ENCODE measurements at regions not wholly inside any gene's neighbourhood (a gene's known extent, or its start where the extent isn't known, plus 50 kb on each side); places are given as distances from the start of the nearest gene placed in this dataset.
"Not testable (repeated sequence)": the region's sequence is repeated elsewhere in the genome, so short reads cannot be mapped to it uniquely, and the experiment has no call there.

DNA sequence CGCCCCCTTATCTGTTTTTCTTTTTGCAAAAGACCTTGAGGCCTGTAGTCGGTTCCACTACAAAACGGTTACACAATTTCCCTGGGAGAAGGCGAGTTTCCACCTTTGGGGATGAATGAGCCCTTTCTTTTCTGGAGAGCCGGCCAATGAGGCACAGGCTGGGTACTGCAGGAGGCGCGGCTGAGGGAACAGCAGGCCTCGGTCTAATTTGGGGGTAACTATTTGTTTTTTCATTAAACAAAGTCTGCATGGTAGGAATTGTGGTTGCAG lies 129.2 kb downstream of the MYCN start:
- DNase-seq (ENCODE audit: low read depth in 3 of 3), result no peak

DNA sequence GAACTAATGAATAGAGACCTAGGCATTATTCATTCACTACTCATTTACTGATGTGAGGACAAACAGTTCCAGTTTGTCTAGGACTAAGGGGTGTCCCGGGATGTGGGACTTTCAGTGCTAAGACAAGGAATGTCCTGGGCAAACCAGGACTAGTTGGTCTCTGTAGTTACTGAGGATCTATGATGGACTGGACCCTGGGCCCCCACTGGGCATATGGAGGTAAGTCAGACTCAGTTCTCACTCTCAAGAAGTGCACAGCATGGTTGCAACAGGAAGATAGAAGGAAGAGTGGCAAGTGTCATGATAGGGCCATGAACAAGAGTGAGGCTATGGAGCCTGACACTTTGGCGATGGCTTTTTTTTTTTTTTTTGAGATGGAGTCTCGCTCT lies 128.2 kb downstream of the MYCN start:
- no peak for DNase-seq (ENCODE audit: low read depth in 3 of 3)

GRCh38 chr2:16067866-16068551 lies 127.7 kb downstream of the MYCN start:
- DNase-seq (ENCODE audit: low read depth in 3 of 3), result no peak

- no peak for DNase-seq (ENCODE audit: low read depth in 3 of 3)
These were observed 127.1 kb downstream of the MYCN start for GRCh38 chr2:16067444-16067843.

GRCh38 chr2:16067037-16067406 lies 126.7 kb downstream of the MYCN start:
- DNase-seq (ENCODE audit: low read depth in 3 of 3), result no peak

DNA sequence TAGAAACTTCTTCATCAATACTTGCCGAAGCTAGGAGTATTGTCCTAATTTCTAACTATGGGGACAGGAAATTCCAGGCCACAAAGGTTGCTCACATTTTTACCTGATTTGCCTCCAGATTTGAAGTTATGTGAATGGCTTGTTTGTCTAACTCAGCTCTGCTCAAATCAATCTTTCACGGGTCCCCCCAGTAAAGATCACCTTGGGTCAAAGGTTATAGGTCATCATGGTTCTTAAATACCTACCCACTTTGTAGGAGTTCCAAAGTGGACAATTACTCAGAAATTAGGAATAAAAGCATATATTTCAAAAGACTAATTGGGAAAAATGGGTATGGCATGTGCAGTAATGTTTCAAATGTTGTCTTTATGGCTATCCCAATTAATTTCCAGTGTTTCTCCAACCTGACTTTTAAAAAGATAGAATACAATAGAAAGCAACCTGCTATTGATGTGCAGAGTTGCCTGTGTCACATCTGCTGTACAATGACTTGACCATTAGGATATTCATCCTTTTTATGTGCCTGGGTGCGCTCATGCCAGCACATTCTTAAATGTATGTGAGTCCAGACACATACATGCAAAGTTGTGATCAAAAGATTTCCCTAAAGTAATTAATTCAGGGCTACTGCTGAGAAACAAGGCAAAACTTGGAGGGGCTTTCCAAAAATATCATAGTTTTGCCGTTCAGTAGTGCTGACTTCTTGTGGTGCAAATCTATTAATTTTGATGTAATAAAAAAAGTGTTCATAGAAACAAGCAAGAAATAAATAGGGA lies 126.1 kb downstream of the MYCN start:
- DNase-seq (ENCODE audit: low read depth in 3 of 3), result no peak

DNA sequence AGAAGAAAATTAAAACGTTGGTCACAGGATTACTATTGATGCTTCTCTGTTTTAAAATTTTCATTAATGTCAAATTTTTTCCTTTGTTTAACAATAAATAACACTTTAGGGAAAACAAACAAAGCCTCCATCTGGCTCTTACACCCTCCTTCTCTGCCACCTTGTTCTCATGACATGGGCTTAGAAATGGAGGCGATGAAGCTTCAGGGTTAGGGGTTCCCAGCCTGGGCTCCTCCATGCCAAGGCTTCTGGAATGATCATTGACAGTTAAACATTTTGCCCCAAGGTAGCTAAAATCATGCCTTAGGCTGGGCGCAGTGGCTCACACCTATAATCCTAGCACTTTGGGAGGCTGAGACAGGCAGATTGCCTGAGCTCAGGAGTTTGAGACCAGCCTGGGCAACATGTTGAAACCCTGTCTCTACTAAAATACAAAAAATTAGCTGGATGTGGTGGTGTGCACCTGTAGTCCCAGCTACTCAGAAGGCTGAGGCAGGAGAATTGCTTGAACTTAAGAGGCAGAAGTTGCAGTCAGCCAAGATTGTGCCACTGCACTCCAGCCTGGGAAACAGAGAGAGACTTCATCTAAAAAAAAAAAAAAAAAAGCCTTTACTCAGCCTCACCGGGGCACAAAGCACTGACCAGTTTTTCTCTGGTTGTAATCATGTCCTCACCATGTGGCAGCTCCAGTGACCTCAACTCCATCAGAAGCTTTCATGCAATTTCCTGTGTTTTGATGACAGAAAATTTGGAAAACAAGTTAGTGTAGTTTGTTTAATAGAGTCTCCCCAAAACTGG lies 125.1 kb downstream of the MYCN start:
- not testable (repeated sequence) for DNase-seq (ENCODE audit: low read depth in 3 of 3)

DNA sequence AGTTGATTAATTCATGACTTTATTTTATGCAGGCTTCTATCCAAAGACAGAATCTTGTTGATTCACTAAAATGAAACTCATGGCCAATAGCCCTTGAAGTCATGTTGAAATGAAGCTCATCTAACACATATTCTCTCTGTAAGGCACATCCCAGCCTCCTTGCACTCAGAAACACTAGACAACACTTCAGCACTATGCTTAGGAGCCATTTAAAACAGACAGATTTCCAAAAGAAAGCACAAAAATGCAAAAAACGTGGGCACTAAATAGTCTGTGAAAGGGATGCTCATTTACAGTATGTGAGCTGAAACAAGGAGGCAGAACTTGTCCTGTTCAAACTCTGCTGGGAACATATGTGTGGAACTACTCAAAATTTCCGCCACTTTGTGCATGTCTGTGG lies 124.4 kb downstream of the MYCN start:
- DNase-seq (ENCODE audit: low read depth in 3 of 3), result no peak

- no peak for DNase-seq (ENCODE audit: low read depth in 3 of 3)
These were observed 123.7 kb downstream of the MYCN start for GRCh38 chr2:16063955-16064633.

DNA sequence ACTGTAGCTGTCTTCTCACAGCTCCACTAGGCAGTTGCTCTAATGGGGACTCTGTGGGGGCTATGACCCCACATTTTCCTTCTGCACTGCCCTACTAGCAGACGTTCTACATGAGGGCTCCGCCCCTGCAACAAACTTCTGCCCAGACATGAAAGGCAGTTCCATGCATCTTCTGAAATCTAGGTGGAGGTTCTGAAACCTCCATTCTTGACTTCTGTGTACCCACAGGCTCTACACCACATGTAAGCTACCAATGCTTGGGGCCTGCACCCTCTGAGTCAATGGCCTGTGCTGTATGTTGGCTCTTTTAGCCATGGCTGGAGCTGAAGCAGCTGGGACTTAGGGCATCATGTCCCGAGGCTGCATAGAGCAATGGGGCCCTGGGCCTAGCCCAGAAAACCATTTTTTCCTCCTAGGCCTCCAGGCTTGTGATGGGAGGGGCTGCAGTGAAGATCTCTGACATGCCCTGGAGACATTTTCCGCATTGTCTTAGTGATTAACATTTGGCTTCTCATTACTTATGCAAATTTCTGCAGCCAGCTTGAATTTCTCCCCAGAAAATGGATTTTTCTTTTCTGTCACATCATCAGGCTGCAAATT lies 123.0 kb downstream of the MYCN start:
- no peak for DNase-seq (ENCODE audit: low read depth in 3 of 3)

DNA sequence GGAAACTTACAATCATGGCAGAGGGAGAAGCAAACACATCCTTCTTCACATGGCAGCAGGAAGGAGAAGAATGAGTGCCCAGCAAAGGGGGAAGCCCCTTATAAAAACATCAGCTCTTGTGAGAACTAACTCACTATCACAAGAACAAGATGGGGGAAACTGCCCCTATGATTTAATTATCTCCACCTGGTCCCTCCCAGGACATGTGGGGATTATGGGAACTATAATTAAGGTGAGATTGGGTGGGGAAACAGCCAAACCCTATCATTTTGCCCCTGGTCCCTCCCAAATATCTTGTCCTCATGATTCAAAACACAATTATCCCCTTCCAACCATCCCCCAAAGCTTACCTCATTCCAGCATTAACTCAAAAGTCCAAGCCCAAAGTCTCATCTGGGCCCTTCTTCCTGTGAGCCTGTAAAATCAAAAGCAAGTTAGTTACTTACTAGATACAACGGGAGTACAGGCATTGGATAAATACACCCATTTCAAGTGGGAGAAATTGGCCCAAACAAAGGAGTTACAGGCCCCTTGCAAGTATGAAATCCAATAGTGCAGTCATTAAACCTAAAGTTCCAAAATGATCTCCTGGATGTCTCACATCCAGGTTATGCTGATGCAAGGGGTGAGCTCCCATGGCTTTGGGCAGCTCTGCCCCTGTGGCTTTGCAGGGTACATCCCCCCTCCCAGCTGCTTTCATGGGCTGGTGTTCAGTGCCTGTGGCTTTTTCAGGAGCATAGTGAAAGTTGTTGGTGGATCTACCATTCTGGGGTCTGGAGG lies 122.3 kb downstream of the MYCN start:
- DNase-seq (ENCODE audit: low read depth in 3 of 3), result no peak

- DNase-seq (ENCODE audit: low read depth in 3 of 3), result no peak
These were observed 121.3 kb downstream of the MYCN start for GRCh38 chr2:16061441-16062217.

DNA sequence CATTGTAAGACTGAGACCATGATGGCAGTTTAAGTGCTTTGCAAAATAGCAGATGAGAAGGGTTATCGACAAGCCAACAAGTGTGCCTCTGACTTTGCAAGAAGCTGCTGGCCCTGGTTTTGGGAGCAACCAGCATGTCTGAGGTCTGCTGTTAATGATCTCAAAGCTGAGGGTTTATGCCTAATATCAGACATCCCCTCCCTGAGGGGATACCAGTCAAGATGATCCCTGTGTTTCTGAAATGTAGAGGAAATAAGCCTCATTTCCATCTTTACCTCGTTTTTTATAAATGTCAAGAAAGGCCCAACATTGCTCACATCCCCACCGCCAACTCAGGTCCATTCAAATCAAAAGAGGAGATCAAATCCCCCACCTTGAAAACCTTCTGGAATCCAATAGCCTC lies 120.6 kb downstream of the MYCN start:
- no peak for DNase-seq (ENCODE audit: low read depth in 3 of 3)

DNA sequence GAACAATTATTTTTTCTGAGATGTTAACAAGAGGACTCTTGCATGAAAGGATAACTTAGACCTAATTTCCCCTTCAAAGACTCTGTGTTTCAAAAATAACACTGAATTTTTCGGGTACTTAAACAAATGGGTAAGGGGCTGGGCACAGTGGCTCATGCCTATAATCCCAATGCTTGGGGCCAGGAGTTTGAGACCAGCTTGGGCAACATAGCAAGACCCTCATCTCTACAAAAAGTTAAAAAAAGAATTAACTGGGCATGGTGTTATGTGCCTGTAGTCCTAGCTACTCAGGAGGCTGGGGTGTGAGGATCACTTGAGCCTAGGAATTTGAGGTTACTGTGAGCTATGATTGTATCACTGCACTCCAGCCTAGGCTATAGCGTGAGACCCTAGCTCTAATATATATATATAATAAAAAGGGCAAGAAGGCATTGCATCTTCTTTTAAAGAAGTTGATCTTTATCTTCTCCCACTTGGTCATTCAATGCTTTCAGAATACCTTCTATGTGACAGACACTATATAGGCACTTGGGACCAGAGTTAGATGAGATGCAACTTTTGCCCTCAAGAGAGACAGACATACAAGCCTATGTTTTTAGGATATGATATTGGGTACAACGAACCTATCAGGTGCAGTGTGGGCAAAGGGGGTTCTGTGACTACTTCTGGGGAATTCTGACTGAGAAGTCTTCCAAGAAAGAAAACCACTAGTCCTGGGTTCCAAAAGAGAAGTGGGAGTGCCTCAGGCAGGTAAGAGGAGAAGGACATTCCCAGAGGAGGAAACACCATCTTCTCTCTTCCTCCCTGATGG lies 120.0 kb downstream of the MYCN start:
- no peak for DNase-seq (ENCODE audit: low read depth in 3 of 3)

DNA sequence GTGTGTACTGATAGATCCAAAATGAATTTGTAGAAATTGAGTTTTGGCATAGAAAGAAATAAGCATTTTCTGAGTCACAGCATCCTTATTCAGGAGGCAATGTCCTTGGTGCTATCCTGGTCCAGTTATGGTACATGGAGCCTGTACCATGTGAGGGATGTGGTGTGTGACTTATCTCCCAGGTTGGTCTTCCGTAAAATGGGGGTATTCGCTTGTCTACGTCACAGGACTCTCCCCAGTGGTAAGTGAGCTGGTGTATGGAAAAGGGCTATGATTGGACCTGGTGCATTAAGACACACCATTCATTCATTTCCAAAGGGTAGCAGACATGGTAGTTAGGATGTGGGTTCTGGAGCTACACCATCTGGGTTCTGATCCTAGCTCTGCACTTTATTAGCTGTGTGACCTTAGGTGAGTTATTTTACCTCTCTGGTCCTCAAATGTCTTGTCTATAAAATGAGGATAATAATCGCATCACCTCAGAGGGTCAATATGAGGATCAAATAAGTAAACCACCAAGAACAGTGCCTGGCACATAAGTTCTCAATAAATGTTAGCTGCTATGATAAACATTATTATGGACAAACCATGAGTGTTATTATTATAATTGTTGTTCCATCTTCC lies 119.2 kb downstream of the MYCN start:
- no peak for DNase-seq (ENCODE audit: low read depth in 3 of 3)

GRCh38 chr2:16058747-16059358 lies 118.5 kb downstream of the MYCN start:
- no peak for DNase-seq (ENCODE audit: low read depth in 3 of 3)

DNA sequence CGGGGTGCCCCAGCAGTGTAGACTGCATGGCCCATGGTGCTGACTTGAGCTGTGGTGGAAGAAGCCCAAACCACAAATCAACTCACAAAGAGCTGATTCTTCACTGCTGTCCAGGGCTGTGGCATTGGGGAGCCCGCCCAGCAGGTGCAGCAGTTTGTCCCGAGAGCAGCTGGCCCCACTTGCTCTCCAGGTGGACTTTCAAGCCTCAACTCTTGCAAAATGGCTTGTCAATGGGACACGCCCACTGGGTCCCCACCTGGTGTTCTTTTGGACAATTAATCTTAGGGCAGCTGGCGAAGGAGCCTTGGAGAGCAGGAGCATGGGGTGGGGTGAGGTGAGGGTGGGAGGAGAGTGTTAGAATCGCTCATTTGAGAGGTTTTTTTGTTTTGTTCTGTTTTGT lies 117.9 kb downstream of the MYCN start:
- DNase-seq (ENCODE audit: low read depth in 3 of 3), result no peak

DNA sequence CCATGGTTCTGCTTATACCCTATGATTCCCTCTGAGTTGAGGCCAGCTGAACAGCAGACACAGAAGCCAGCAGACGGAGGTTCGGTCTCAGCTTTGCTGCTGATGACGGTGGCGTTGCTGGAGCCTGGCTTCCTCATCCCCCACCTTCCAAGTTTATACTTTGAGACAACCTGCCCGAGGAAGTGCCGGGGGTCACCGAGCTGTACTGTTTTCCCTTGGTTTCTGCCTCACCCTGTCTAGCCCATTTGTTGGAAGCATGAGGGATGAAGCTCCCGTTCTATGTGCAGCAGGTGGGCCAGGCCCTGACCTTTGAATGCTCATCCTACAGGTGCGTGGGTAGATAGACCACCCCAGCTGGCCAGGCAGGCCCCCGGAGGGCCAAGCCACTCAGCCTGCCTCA lies 117.3 kb downstream of the MYCN start:
- no peak for DNase-seq (ENCODE audit: low read depth in 3 of 3)

All from stimulated activated CD4-positive, alpha-beta T cell treated with anti-CD3 and anti-CD28 coated beads, TNF-alpha, amount 100 ng/mL, for 4 hours (primary cell).